Central memory CD4-positive, alpha-beta T cell (primary cell): ENCODE measurements at regions not wholly inside any gene's neighbourhood (a gene's known extent, or its start where the extent isn't known, plus 50 kb on each side); places are given as distances from the start of the nearest gene placed in this dataset.

Experiments
- DNase-seq: peaks from one replicate; pipeline ENCODE4 v3.0.0; 2022

DNA sequence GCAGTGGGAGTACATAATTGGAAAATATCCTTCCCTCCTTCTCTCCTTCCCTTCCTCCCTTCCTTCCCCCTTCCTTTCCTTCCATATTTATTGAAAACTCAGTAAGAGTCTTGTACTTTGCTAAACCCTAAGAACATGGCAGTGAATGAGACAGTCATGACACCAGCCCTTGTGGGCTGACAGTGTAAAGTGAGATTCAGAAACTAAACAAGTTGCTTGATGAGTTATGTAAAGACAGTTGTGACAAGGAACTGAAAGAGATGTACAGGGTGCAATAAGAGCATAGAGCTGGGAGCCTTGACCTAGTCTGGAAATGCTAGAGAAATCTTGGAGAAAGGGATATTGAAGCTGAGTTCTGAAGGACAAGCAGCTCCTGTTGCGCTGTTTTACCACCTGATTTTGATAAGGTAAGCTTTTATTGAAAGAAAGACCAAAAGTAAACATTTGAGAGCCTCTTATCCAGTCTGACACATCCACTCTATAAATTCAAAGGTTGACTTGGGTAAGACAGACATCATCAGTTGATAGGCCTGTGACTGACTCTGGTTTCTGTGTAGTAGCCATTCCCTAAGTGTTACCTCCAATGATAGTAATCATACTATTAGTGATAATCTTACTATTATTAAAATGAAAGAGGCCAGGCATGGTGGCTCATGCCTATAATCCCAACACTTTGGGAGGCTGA lies 66.5 kb upstream of the SKOR2 start:
- DNase-seq, result no peak

DNA sequence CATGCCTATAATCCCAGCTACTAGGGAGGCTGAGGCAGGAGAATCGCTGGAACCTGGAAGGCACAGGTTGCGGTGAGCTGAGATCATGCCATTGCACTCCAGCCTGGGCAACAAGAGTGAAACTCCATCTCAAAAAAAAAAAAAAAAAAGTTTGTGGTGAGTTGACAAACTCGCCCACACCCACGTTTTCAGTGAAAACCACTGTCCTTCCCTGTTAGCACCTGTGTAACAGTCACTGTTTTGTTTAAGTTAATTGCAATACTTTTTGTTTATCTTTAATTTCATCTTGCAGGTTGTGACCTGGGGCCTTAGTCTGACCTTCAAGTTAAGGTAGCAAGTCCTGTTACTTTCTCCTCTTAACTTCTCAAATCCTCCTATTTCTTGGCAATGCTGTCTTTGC lies 65.5 kb upstream of the SKOR2 start:
- DNase-seq, result no peak

DNA sequence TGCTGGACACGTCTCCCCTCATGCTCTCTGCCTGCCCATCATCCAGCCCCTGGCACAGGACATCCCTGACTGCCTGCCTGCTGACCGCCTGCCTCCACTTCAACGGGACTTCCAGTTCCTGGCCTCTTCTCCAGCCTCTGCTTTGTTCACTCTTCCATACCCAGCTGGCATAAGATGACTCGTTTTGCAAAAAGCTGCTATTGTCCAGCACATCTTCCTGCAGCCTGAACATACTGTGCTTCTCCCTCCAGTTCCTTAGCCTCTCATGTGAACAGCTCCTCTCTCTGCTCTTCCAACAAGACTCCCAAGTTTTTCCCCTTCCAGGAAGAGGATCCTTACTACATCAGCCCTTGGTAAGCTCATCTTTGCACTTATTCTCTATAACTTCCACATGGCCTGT lies 62.4 kb upstream of the SKOR2 start:
- no peak for DNase-seq

DNA sequence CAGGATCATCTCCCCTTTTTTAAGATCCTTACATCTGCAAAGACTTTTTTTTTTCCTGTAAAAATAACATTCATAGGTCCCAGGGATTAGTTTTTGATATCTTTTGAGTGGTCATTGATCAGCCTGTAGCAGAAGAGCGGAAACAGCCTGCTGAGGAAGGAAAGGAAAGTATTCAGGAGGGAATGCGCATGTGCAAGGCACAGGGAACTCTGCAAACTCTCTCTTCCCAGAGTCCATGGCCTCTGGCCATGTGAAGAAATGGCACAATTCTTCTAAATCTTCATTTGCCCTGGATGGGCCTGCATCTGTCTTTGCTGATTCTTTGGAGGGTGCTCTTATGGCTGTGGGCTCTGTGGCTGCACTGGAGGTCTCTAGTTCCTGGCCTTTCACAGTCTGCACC lies 60.1 kb upstream of the SKOR2 start:
- DNase-seq, result no peak
